Superior temporal gyrus (tissue), 1 donor: ENCODE measurements at regions not wholly inside any gene's neighbourhood (a gene's known extent, or its start where the extent isn't known, plus 50 kb on each side); places are given as distances from the start of the nearest gene placed in this dataset.

Source experiments
- DNase-seq: peaks from one replicate; pipeline ENCODE4 v3.0.0-alpha.2; 2016; ENCODE audit errors: extremely low spot score

DNA sequence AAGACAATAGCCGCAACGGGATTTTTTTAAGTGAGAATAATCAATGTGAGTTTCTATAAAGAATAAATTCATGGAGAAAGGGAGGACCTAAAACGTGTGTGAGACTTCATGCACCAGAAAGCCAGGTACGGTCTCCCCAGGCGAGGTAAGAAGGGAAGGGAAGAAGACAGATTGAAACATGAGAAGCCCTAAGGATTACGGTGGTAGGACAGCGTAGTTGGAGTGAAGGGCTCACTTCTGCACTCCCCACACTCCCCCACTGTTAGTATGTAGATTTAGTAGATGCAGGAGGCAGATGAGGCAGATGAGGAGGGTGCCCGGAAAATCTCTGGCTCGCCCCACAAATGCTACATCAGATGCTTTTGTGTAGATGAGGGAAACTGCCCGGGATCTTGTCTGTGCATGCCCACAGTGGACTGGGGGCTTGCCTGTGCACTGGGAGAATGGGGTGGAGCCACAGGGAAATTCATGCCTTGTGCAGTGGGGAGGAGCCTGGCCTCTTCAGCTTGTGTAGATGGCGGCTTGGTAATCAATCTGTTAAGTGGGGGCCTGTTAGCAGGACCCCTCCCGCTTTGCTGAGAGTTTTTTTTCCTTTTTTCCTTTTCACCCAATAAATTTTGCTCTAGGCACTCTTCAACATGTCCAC lies 1544.5 kb upstream of the TENM3 start:
- no peak for DNase-seq

DNA sequence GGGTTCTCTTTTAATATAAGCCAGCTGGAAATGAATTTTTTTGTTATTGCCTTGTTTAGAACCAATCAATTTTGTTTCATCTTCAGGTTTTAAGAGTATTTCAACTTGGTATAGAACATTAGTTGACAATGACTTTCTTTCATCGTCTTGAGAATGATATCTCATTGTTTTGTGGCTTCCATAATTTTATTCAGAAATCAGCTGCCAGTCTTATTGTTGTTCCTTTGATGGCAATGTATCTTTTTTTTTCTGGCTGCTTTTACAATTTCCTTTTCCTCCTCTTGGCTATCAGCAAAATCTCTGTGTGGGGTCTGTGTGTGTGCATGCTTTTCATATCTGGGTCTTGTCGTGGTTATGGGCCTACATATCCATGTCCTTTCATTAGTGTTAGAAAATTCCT lies 1536.4 kb upstream of the TENM3 start:
- no peak for DNase-seq

DNA sequence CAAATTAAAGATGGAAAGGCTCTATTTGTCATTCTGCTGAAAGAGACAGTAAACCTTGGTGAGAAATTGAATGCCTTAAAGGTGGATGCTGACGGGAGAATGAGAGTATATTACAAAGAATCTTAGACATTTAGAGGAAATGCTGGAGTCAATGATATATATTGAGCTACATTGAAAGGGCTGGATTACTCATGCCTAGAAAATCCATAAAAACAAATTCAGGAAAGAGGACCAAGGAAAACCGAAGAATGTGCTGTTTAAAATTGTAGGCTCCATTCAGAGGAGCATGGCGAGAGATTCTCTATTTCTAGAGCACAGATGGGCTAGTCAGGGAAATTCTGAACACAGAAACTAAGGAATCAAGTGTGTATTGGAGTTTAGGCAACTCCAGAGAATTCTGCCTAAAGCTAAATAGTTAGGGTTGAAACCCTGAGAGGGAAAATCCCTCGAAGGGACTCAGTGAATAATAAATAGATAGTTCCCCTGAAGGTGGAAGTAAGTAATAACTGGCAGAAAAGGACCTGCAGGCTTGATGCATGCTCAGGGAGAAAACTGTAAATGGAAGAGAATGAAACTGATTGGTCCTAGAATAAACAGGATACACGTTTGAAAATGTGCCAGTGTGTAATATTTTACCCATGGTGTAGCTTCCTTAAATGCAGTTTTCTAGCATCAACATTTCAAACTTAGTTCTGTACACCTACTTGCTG lies 1532.4 kb upstream of the TENM3 start:
- DNase-seq = no peak

DNA sequence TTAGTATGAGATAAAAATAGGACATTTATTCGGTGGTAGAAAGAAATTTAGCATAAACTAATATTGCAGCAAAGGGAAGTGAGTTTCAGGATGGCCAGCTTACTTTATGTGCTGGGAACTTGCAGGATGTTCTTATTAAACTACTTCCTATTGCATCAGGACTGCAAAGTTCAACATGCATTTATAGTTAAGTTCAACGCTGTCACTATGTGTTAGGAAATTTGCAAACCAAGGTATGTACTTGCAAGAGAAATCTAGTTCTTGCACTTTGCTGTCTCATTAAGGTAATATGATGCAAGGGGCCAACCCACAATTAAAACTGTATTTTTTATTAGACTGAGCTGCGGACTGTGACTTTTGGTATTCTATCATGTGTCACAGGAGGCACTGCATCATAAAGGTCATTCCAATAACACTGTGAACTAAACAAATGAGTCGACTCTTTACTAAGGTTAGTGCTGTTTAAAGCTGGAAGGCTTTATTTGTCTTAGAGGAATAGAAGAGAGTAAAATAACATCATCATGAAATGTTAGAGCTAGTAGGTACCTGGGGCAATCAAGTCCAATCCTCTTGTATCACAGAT lies 1525.7 kb upstream of the TENM3 start:
- DNase-seq = no peak

DNA sequence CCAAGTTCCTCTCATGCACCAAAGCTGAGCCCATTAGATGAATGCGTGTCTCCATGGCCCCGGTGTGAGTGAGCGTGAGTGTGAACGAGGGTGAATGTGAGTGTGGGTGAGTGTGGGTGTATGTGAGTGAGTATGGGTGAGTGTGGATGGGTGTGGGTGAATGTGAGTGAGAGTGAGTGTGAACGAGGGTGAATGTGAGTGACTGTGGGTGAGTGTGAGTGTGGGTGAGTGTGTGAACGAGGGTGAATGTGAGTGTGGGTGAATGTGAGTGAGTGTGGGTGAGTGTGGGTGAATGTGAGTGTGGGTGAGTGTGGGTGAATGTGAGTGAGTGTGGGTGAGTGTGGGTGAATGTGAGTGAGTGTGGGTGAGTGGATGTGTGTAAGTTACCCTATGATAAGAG lies 1521.8 kb upstream of the TENM3 start:
- DNase-seq = no peak

DNA sequence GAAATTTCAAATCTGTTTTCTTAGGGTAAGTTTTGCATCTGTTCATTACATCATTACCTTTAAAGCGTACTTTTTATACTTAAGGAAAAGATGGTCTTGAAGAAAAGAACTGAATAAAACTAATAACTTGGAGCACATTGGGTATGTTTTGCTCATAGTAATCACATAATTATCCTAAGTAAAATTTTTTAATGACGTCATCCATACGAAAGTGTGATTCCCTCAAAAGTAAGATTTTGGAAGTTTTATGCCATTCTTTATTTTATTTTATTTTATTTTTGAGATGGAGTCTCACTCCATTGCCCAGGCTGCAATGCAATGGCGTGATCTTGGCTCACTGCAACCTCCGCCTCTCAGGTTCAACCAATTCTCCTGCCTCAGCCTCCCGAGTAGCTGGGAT lies 1516.6 kb upstream of the TENM3 start:
- no peak for DNase-seq

DNA sequence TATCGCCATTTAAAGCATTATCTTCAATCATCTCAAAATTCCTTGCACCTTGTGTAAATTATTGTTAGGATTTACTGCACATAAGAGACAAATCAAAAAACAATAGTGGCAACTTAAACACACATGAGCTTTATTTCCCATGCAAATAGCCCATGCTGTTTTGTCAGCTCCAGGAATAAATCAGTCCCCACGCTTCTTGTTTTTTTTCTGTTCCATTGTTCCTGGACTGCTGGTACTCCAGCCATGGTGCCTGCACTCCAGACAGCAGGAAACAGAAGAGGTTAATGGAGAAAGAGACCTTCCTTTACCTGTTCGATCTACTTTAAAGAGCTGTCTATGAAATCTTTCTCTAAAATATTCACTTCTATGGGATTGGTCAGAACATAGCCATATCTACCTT lies 1515.7 kb upstream of the TENM3 start:
- DNase-seq = no peak

DNA sequence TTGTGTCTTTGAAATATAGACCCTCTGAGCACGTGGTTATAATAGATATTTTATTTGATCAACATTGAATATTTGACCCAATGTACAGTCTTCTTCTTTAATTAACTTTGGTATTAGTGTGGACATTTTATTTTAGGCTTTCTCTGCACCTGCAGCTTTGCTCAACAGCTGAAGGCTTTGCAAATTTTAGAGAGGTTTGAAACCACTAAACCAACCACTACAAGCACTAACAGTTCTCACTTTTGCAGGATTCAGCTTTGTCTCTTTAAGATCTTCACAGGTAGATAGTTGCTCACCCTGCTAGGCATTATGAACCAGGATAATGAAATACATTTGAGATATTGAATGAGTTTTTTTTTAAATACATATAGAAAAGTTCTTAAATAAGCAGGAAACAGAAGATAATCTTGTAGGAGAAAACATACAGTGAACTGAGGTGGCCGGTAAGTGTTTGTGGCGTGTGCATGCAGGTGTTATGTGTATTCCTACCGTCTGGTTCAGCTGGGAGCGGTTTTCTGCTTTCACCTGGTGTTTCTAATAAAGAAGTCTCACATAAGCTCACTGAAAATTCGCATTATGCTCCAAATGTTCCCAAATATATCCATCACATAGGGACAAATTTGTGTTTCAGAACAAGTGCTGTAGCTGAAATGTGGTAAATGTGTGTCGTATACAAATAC lies 1508.3 kb upstream of the TENM3 start:
- DNase-seq = no peak

DNA sequence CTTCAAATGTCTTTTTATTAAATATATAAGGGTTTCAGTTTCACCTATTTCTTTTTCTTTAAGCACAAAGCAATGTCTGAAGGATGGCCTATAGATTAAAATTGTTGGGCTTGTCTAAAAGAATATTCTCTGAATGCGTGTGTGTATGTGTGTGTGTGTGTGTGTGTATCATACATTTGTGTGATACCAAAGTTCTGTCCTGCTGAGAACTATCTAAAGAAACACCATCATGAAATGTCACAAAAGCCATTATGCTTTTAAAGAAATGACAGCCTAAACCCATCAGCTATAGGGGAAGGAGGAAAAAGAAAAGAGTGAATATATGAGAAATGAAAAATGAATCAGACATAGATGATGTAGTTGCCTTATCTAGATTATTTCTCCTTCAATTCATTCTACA lies 1501.5 kb upstream of the TENM3 start:
- no peak for DNase-seq

DNA sequence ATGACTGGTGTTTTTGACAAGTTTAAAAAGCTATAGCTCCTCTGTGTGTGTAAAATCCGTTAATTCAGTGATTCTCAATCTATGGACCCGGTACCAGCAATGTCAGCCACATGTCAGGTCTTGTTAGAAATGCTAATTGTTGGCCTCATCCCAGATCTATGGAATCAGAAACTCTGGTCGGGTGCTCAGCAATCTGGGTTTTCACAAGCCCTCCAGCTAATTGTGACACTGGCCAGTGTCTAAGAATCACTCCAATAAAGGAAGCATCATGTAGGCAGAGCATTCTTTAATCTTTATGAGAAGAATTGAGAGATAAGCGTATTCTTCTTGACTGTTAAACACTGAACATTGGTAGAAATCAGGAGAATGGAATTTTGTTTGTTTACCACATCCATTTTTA lies 1498.2 kb upstream of the TENM3 start:
- DNase-seq = no peak

DNA sequence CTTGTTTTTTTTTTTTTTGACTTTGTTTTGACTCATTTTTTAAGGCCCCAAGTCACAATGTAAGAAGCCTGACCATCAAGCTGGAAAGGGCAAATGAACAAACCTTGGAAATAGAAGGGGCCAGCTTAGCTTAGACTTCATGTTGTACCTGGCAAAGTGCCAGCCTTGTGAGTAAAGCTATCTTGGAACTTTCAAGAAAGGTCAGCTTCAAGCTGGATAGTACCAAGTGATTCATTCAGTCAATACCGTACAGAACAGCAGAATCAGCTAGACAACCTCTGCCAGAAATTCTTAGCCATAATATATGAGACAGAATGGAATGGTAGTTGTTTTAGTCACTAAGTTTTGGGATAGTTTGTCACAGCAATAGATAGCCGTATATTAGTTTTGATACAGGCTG lies 1492.2 kb upstream of the TENM3 start:
- DNase-seq = no peak

DNA sequence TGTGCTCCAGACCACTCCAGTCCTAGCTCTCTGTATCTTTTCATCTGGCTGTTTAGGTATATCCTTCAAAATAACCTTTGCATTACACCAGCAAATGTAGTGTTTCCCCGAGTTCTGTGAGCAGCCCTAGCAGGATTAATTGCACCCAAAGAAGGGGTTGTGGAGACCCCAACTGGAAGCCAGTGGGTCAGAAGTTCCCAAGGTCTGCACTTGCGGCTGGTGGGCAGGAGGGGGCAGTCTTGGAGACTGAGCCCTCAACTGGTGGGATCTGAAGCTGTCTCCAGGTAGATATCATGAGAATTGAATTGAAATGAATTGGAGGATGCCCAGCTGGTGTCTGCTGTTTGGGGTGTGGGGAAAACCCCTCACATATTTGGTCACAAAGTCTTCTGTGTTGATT lies 1485.3 kb upstream of the TENM3 start:
- no peak for DNase-seq

DNA sequence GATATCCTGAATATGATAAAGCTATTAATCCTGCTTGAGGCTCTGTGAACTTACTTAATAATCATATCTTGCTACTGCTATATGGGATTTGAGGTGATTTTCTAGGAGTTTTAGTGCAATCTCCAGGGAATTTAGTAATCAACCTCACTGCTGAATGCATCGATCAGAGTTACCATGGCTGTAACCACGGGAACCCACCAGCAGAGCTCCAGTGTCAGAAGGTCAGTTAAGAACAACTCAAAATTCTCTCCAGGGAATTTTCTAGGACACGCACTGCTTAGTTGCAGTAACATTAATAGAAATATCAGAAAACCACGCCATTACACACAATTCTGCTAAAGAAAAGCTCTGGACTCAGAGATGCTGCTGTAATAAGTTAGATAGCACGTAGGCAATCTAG lies 1477.2 kb upstream of the TENM3 start:
- no peak for DNase-seq

DNA sequence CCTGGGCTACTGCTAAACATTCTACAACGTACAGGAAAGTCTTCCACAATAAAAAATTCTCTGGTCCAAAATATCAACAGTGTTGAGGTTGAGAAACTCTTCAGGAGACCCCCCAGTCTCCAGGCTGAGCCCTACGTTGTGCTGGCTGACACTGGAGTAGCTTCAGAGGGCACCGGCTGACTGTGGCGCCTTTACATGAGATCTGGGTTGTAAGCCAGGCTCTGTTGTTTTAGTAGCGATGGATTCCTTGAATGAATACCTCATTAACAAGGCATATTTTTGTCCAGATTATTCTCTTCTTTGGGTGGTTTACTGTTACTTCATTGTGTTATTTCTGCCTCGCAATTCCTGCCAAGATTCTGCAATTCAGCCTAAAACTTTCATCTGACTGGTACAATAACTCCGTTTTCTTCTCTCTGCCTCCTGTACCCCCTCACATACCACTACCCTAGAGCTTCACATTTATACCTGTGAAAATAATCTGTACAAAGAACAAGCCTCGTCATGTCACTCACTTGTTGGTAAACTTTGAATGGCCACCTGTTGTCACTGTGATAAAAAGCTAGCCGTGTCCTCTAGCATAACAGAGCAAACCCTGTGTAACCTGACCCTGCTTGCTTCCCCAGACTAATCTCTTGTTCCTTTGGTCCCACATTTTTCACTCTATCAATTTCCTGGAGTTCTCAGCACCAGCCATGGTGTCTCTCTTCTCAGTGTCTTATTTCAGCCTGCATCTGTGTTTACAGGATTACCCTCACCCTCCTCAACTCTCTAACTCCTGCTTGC lies 1476.1 kb upstream of the TENM3 start:
- no peak for DNase-seq

DNA sequence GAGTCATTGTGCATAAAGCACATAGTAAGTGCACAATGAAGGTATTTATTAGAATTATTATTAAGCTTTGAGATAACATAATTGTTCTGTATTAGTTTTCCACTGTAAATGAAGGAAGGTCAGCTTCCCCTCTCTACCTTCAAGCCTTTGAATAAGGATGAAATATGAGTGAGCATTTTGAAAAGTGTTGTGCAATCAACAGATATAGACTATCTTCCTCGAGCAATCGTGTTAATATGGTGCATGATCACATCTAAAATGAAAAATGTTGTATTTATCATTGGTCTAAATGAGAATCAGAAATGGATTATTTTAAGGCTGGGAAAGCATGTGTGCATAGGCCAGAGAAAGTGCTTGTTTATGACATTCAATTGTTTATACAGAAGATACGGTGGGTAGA lies 1474.6 kb upstream of the TENM3 start:
- DNase-seq = no peak

DNA sequence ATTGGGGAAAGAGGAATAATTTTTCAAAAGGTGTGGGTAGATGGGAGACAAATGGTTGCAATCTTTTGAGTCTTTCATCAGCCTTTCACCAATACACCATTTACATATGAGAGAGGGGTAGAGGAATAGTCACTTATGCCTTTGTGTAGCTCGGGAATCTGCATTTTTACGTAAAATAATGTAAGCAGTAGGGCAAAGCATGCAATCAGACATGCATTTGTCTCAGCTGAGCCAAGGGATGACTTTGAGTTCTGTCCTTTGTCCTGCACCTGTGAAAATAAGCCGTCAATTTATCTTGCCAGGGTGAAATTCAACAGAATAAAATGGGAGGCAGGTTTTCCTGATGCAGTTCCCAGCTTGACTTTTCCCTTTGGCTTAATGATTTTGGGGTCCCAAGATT lies 1473.4 kb upstream of the TENM3 start:
- no peak for DNase-seq

DNA sequence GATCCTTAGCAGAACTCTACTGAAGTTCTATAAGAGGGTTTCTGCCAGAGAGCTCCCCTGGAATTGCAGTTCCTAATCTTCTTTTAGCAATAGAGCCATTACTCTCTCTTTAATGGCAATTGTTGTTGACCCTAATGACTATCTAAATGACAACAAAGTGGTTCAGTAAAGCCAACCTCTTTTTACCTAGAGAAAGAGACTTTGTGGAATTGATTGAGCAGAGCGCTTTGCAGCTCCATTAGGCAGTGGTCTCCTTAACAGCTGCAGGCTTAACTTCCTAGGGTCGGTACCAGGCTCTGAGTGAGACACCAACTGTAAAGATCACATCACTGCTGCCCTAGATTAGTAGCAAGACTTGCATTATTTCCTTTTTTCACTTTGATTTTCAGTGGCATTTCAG lies 1472.9 kb upstream of the TENM3 start:
- no peak for DNase-seq

DNA sequence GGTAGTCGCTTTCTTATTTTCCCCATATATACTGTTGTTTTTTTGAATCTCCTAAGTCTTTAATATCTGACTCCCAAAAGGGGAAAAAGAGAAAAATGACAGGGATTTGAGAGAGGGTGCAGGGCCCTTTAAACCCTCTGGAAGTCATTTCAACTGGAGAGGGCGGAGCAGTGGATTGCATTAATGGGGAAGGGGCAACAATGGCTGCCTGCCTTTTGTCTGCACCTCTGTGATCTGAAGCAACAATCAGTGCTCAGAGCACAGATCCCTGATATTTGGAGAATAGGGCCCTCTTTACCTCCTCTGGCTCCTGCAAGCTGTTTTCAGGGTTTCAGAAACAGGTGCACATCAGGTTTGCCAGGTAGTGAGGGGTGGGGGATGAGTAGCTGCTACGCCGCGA lies 1458.3 kb upstream of the TENM3 start:
- no peak for DNase-seq

DNA sequence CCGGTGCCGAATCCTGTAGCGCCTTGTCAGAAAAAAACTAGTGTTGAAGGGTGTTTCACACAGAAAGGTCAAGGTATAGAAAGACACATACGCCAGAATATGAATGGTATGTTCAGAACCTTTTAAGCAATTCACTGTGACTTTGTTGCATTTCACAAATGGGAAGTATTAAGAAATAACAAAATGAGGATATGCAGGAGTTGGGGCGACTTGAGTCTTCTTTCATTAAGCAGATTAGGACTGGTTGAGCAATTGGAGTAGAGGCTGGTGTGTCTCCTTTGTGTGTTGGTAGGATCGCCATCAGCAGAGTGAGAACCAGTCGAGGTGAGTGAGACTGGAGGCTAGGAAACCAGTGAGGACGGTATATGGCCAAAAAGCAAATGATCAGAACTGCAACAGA lies 1454.5 kb upstream of the TENM3 start:
- no peak for DNase-seq

DNA sequence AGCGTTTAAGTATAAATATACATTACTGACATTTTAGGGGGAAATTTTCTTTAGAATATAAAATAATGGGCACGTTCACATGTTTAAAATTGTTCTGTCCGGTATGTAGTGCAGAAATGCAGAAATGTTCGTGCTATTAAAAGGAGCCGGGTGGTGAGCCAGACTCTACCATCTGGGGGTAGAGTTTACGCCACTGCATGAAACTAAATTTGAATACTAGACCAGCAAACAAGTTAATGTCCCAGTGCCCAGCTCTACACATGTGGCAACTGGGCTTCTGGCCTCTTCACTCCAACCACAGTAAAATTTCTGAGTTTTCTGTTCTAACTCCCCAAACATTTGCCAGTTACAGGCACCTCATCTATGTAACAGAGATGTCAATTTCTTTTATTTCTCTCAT lies 1453.3 kb upstream of the TENM3 start:
- DNase-seq = no peak

DNA sequence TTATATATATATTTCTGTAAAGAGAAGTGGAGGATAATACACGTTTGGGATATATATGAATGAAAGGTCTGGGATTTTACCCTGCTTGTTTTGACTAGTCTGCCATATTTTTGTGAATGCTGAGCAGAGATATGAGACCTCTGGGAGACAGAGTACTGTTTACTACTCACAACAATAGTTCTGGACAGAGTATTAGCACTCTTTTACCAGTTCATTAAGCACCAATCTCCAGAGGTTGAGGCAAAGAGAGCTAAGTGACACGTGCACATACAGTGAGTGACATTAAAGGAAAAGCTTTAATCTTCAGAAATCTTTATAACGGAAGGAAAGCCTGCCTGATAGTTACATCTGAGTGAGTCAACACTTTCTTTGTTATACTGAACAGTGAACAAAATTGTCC lies 1452.7 kb upstream of the TENM3 start:
- no peak for DNase-seq

DNA sequence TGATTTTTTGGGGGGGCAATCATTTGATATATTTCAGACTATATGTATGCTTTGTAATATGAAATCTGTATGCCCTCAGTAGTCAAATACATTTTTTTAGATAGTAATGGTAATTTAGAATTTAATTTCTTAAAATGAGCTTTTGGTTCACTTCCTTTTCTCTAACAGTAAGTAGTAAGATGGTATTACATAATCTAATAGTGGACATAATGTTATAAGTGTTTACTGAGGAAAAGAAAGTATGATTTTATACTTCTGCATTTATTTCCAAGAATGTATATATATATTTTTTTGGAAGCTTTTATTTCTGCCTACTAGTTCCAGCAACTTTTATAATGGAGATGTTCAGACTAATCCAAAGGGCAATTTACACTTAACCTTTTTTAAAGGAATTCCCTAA lies 1450.7 kb upstream of the TENM3 start:
- DNase-seq = no peak
